ENCODE measurements at regions not wholly inside any gene's neighbourhood (a gene's known extent, or its start where the extent isn't known, plus 50 kb on each side); places are given as distances from the start of the nearest gene placed in this dataset.

DNA sequence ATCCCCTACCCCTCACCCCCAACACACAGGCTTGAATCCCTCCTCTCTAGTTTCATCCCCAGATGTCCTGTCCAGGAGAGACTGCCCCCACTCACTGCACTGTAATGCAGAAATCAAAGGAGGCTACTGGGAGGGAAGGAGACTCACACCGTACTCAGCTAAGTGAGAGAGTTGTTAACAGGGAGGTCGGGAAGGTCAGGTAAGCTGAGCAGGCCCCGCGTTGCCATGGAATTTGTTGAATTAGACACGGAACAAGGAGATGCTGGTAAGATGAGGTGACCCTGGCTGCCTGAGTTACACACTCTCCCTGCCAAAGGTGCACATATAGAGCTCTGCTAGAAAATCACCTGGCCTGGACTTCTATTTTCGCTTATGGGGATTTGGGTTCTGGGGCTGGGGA, 197.9 kb downstream of the NXPE2 start:
- no peak for DNase-seq (ENCODE audit: low read depth)

DNA sequence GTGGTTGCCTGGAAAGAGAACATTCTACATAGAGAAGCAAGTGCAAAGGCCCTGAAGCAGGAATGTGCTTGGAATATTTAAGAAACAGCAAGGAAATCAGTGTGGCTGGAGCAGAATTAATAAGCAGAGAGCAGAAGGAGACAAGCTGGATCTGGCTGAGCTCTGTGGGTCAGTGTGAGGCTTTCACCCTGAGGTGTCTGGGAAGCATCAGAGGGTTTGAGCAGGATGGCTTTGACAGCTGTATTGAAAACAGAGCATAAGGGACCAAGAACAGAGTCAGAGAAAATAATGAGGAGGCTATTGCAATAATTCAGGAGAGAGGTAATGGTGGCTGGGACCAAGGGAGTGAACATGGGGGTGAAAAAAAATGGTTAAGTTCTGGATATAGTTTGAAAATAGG, 199.6 kb downstream of the NXPE2 start:
- no peak for DNase-seq (ENCODE audit: low read depth)

DNA sequence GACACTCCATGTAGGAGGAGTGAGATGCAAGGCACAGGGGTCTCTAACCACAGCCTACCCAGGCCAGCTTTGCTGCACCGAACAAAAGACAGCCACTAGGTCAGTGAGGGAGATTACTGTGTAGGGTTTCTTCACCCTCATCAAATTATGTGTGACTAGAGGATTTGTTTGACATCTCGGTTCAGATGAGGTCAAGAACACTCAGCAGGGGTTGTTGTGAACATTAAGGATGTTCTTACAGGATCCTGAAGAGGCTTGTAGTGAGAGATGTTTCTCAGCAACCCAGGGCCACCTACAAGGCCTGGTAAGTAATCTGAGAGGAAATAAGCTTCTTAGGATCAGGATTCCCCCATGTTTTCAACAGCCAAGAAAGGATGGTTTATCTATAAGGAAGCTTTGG, 202.1 kb downstream of the NXPE2 start:
- DNase-seq (ENCODE audit: low read depth): no peak

DNA sequence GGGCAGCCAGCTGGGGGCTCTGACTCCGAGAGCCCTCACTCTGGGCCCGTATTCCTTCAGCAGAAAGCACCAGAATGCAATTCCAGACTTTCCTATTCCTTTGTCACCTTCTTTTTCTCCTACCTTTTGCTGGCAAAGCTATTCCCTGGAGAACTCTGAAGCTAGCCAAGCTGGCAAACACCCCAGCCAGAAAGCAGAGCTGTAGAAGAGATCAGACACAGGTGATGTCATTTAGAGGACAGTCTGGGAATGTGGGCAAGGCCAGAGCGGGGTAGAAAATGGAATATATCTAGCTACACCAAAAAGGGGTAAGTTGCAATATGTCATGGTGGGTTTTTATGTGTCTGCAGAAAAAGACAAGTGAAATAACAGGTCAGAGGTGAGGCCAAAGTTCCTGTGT, 205.1 kb downstream of the NXPE2 start:
- DNase-seq (ENCODE audit: low read depth): no peak

GRCh38 chr11:114886644-114887265, 208.4 kb downstream of the NXPE2 start:
- no peak for DNase-seq (ENCODE audit: low read depth)

GRCh38 chr11:114889594-114890011, 211.3 kb downstream of the NXPE2 start:
- DNase-seq (ENCODE audit: low read depth): no peak

- DNase-seq (ENCODE audit: low read depth): no peak
Measured at GRCh38 chr11:114890038-114890437, 211.7 kb downstream of the NXPE2 start.

DNA sequence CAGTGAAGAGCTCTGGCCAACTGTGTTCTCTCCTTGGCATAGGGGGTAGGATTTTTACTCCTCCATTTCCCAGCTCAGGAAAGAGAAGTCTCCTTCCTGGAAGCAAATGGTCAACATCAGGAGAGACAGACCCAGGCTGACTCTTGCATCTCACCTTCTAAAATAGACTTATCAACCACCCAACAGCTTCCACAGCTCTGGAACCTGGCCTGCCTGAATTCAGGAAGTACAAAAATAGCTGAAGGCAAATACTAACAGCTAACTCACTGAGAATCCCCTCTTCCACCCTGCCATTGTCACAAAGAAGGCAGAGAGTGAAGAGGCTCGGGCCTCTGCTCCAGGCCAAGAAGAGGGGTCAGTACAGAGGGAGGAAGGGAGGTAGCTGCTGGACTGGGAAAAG, 213.6 kb downstream of the NXPE2 start:
- DNase-seq (ENCODE audit: low read depth): no peak

DNA sequence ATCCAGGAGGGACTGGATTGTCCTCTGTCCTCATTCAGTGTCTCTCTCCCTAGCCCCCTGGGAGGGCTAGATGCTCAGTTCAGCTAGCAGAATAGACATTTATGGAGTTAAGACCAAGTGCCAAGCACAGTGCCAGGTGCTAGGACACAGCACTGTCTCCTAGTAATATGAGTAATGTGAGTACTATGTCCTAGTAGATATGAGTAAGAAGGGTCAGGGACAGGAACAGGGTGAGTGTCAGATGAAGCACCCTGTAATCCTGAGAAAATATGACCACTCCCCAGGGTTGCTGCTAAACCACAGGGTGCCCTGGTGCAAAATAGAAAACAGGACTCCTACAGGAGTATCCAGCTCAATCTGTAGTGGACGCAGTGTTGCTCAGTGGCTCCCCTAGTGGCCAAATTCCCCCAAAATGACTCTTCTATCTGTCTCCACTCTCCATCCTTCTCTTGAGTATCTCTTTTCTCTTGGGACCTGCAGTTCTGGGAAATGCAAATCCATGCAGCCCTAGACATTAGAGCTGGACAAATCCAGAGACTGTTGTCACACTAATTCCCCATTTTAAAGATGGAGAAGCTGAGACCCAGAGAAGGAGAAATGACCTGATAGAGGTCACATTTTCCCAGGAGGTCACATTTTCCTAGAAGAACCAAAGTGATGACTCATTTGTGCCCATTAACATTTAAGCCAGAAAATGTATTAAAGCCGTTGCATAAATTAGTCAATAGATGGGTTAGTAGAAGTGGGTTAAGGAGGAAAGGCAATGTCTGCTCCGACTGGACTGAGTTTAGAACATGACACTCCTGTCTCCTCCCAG, 214.3 kb downstream of the NXPE2 start:
- no peak for DNase-seq (ENCODE audit: low read depth)

DNA sequence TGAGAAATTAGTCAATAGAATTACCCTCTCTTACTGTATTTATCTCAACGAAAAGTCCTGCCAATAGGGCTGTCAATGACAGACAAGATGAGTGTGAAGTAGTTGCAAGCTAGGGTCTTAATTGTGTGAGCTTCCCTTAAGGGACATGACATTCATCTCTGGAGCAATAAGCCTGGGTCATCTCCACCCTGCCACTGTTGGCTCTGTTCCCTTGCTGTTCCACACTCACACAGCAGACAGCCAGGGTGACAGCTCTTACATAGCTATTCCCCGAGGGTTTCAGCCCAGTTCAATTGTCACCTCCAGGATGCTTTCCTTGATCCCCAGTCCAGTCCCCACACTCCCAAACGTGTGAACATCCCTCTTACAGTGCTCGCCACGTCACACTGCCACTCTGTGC, 215.0 kb downstream of the NXPE2 start:
- DNase-seq (ENCODE audit: low read depth): no peak

- no peak for DNase-seq (ENCODE audit: low read depth)
Measured at GRCh38 chr11:114896594-114896993, 218.3 kb downstream of the NXPE2 start.

DNA sequence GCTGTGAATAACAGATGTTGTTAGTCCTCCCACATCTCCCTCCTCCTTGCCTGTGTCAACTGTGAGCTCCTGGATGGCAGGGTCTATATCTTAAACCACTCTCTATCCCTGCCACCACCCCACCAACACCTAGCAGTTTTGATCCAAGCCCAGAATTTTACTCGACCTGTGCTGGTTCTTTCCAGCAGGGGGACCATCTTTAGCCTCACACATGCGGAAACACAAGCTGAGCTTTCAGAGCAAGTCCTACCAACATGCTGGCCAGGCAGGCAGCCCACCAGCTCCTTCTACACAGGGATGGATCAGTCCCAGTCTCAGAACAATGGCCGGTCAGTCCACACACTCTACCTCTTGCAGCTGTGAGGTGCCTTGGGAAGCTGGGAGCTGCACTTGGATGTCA, 231.5 kb downstream of the NXPE2 start:
- DNase-seq (ENCODE audit: low read depth): no peak

GRCh38 chr11:114912826-114913225, 234.5 kb downstream of the NXPE2 start:
- DNase-seq (ENCODE audit: low read depth): no peak

- no peak for DNase-seq (ENCODE audit: low read depth)
Measured at GRCh38 chr11:114914231-114915005, 236.1 kb downstream of the NXPE2 start.

- DNase-seq (ENCODE audit: low read depth): no peak
Measured at GRCh38 chr11:114915871-114916805, 237.8 kb downstream of the NXPE2 start.

DNA sequence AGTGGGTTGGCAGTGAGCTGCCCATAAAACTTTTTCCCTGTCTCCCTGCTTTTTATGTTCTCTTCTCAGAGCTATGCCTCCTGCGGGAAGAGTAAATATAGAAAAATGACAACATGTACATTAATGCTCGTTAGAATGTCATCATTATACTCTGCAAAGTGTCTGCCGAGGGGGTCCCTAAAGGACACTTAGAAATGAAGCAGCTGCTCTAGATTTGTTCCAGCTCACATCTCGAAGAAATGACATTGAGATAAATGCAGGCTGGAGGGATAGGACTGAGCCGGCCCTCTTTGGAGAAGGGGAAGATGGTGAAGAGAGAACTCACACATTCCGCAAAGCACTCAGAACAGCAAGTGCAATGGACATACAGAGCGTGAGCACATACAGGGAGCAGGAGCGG, 240.0 kb downstream of the NXPE2 start:
- DNase-seq (ENCODE audit: low read depth): no peak

DNA sequence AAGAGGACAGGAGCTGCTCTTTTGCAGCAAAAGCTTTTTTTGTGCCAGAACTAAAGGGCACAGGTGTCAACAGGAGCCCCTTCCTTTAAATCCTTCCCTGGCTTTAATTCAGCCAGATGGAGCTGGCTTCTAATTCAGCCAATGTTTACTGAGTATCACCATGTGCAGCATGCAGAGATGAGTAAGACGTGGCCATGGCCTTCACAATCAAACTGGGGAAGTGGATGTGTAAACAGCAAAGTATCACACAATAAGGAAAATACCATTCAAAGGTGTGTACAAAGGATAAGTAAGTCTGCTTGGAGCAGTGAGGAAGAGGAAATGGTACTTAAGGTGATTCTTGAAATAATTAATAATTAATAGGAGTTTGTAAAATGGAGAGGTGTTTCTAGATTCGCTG, 243.4 kb downstream of the NXPE2 start:
- DNase-seq (ENCODE audit: low read depth): no peak

GRCh38 chr11:114924042-114924441, 245.7 kb downstream of the NXPE2 start:
- DNase-seq (ENCODE audit: low read depth): no peak

GRCh38 chr11:114925591-114925990, 247.3 kb downstream of the NXPE2 start:
- no peak for DNase-seq (ENCODE audit: low read depth)

DNA sequence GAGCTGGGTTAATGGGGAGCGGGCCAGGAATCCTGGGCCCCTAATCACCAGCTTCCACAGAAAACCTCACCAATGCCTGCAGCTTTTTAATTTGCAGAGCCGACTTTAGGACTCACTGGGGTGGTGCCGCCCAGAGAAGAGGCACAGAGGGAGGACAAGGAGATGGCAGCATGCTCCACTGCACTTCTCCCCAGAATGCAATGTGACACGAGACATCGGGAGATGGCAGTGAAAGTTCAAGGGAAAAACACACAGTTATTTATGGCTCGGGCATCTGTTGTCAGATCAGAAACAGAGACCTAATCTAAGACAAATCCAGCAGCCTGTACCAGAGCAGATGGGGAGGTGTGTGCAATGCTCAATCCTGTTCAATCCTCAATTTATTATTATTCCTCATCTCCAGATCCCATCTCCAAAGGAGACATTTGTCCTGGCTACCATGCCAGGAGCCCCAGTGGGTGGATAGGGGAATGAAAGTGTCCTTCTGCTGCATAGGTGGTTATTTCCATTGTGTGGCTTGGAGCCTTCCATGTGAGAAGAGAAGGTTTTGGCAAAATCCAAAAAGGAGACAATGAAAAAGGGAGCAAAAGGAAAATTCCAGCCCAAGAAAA, 250.0 kb downstream of the NXPE2 start:
- DNase-seq (ENCODE audit: low read depth): no peak

GRCh38 chr11:114929351-114930000, 251.1 kb downstream of the NXPE2 start:
- DNase-seq (ENCODE audit: low read depth): no peak

Data from forelimb muscle (tissue), 1 donor.